HL-60 (cell line): ENCODE measurements at regions not wholly inside any gene's neighbourhood (a gene's known extent, or its start where the extent isn't known, plus 50 kb on each side); places are given as distances from the start of the nearest gene placed in this dataset.

Experiments used
- DNase-seq, 2 experiments: peaks; one replicate each; pipeline ENCODE4 v3.0.0-alpha.2; 2010 to 2020; ENCODE audit warnings: low read depth in 1 of 2, low spot score in 1 of 2
- H3K27ac ChIP-seq: fragments of 250-450 bp; sonication (Bioruptor Pico); replicated peaks from 2 replicates; pipeline ENCODE4 v1.5.1; 2020; ENCODE audit warnings: mild to moderate bottlenecking, moderate library complexity
- H3K27me3 ChIP-seq: fragments of 250-450 bp; sonication (Bioruptor Pico); 2 replicates; pipeline ENCODE4 v1.5.1; 2021; ENCODE audit warnings: mild to moderate bottlenecking, moderate library complexity; ENCODE audit not compliant: insufficient read depth, poor library complexity, severe bottlenecking
- H3K4me3 ChIP-seq: replicated peaks from 2 replicates; pipeline ENCODE4 v1.5.1; 2011; ENCODE audit warnings: mild to moderate bottlenecking, control low read depth, low read length; ENCODE audit not compliant: insufficient read depth
- GABPA ChIP-seq: IDR thresholded peaks from 2 replicates; pipeline ENCODE4 v1.6.1; 2012; ENCODE audit warnings: low read depth
- POLR2AphosphoS5 ChIP-seq: IDR thresholded peaks from 2 replicates; pipeline ENCODE4 v1.6.1; 2012; ENCODE audit warnings: low read depth
- SPI1 ChIP-seq: IDR thresholded peaks from 2 replicates; pipeline ENCODE4 v1.6.1; 2012; ENCODE audit warnings: low read depth, mild to moderate bottlenecking, borderline replicate concordance
- TF ChIP-seq, protein P1 (sequence below): IDR thresholded peaks from 2 replicates; pipeline ENCODE4 v1.6.1; 2012; ENCODE audit warnings: low read depth; ENCODE audit not compliant: insufficient replicate concordance
- TF ChIP-seq, protein P2 (sequence below): IDR thresholded peaks from one replicate; pipeline ENCODE4 v1.5.1; 2011; ENCODE audit warnings: low read length, control low read depth, inconsistent platforms; ENCODE audit not compliant: insufficient read depth

DNA sequence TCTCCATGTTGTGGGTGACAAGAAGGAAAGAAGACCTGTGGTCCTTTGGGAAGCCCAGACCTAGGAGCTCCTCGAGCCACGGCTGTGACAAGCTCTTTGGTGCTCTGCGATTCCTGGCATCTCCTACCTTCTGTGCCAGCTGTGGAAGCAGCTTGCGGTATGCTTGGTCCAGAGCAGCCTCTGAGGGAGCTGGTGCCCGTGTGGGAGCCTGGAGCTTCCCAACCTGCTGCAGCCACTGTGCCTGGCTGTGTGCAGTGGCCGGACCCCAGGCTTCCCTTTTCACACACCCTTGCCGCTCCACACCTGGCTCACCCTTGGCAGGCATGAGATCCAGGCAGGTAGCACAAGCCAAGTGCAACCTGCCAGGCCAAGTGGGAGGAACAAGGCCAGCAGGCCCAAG, 1328.6 kb upstream of the SLC39A10 start:
- peaks cover 2% of the 10 kb centered on the region for H3K27me3 ChIP-seq
- H3K4me3 ChIP-seq, result no peak overlapping the region
- H3K27ac ChIP-seq, result no peak overlapping the region
- no peak for DNase-seq
- TF ChIP-seq SPI1, result no peak
- TF ChIP-seq, protein P1, sequence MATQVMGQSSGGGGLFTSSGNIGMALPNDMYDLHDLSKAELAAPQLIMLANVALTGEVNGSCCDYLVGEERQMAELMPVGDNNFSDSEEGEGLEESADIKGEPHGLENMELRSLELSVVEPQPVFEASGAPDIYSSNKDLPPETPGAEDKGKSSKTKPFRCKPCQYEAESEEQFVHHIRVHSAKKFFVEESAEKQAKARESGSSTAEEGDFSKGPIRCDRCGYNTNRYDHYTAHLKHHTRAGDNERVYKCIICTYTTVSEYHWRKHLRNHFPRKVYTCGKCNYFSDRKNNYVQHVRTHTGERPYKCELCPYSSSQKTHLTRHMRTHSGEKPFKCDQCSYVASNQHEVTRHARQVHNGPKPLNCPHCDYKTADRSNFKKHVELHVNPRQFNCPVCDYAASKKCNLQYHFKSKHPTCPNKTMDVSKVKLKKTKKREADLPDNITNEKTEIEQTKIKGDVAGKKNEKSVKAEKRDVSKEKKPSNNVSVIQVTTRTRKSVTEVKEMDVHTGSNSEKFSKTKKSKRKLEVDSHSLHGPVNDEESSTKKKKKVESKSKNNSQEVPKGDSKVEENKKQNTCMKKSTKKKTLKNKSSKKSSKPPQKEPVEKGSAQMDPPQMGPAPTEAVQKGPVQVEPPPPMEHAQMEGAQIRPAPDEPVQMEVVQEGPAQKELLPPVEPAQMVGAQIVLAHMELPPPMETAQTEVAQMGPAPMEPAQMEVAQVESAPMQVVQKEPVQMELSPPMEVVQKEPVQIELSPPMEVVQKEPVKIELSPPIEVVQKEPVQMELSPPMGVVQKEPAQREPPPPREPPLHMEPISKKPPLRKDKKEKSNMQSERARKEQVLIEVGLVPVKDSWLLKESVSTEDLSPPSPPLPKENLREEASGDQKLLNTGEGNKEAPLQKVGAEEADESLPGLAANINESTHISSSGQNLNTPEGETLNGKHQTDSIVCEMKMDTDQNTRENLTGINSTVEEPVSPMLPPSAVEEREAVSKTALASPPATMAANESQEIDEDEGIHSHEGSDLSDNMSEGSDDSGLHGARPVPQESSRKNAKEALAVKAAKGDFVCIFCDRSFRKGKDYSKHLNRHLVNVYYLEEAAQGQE, result no peak
- TF ChIP-seq POLR2AphosphoS5, result no peak
- no peak for TF ChIP-seq GABPA
- TF ChIP-seq, protein P2, sequence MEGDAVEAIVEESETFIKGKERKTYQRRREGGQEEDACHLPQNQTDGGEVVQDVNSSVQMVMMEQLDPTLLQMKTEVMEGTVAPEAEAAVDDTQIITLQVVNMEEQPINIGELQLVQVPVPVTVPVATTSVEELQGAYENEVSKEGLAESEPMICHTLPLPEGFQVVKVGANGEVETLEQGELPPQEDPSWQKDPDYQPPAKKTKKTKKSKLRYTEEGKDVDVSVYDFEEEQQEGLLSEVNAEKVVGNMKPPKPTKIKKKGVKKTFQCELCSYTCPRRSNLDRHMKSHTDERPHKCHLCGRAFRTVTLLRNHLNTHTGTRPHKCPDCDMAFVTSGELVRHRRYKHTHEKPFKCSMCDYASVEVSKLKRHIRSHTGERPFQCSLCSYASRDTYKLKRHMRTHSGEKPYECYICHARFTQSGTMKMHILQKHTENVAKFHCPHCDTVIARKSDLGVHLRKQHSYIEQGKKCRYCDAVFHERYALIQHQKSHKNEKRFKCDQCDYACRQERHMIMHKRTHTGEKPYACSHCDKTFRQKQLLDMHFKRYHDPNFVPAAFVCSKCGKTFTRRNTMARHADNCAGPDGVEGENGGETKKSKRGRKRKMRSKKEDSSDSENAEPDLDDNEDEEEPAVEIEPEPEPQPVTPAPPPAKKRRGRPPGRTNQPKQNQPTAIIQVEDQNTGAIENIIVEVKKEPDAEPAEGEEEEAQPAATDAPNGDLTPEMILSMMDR, result no peak

- Histone ChIP-seq H3K4me3 (no peak overlapping the region), H3K27ac (no peak overlapping the region), H3K27me3 (no peaks in the 10 kb centered on the region)
- DNase-seq, result no peak
- TF ChIP-seq SPI1 (no peak), POLR2AphosphoS5 (no peak), GABPA (no peak)
- TF ChIP-seq, protein P2, result no peak
- TF ChIP-seq, protein P1, result no peak
Measured at GRCh38 chr2:194327196-194327888, 1329.7 kb upstream of the SLC39A10 start.

DNA sequence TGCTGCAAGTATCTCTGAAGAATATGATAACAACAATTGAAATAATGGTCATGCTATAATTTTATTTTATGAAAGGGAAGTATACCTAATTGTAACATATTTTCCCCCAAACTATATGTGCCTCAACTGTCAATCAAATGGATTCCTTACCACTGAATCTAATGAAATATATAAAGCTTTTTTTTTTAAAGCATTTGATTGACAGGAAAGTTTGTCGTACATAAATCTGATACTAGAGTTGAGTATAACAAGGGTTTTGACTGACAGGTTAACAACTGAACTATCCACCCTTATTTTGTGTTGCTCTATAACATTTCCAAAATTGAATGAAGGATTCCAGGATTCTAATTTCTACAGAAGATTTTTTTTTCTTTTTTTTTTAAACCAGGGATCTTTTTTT, 1333.3 kb upstream of the SLC39A10 start:
- H3K27me3 ChIP-seq, result no peaks in the 10 kb centered on the region
- TF ChIP-seq, protein P1, result no peak
- TF ChIP-seq SPI1, result no peak
- TF ChIP-seq GABPA, result no peak
- TF ChIP-seq, protein P2, result no peak
- TF ChIP-seq POLR2AphosphoS5, result no peak
- no peak overlapping the region for H3K27ac ChIP-seq
- DNase-seq, result no peak
- no peak overlapping the region for H3K4me3 ChIP-seq
